OCI-M1 (cell line): ENCODE measurements at regions not wholly inside any gene's neighbourhood (a gene's known extent, or its start where the extent isn't known, plus 50 kb on each side); places are given as distances from the start of the nearest gene placed in this dataset.

Source experiments
- DNase-seq: peaks from one replicate; lab custom pipeline; 2025; lab: John Stamatoyannopoulos, UW

GRCh38 chr1:112783059-112783458, 67.9 kb upstream of the PPM1J start:
- no peak for DNase-seq

- DNase-seq, result no peak
Measured at GRCh38 chr1:112779665-112780526, 64.8 kb upstream of the PPM1J start.

GRCh38 chr1:112778137-112778536, 63.0 kb upstream of the PPM1J start:
- DNase-seq, result peak; percentile 28

- no peak for DNase-seq
Measured at GRCh38 chr1:112776688-112777087, 61.6 kb upstream of the PPM1J start.

- peak; percentile 7 for DNase-seq
Measured at GRCh38 chr1:112772781-112773180, 57.6 kb upstream of the PPM1J start.

- DNase-seq, result no peak
Measured at GRCh38 chr1:112770724-112771123, 55.6 kb upstream of the PPM1J start.

- DNase-seq, result no peak
Measured at GRCh38 chr1:112769611-112770010, 54.5 kb upstream of the PPM1J start.

GRCh38 chr1:112767646-112768045, 52.5 kb upstream of the PPM1J start:
- DNase-seq, result no peak
